COLO668 (cell line): ENCODE measurements at regions not wholly inside any gene's neighbourhood (a gene's known extent, or its start where the extent isn't known, plus 50 kb on each side); places are given as distances from the start of the nearest gene placed in this dataset.
"Not testable (repeated sequence)": the region's sequence is repeated elsewhere in the genome, so short reads cannot be mapped to it uniquely, and the experiment has no call there.

Experiments
- DNase-seq: peaks from one replicate; lab custom pipeline; 2025; ENCODE audit not compliant: unreplicated experiment; lab: John Stamatoyannopoulos, UW

- no peak for DNase-seq
Measured at GRCh38 chr1:164092603-164093353, 466.2 kb upstream of the PBX1 start.

DNA sequence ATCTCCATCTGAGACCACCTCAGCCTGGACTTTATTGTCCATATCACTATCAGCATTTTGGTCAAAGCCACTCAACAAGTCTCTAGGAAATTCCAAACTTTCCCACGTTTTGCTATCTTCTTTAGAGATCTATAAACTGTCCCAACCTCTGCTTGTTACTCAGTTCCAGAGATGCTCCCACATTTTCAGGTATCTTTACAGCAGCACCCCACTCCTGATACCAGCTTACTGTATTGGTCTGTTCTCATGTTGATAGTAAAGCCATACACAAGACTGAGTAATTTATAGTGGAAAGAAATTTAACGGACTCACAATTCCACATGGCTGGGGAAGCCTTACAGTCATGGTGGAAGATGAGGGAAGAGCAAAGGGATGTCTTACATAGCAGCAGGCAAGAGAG lies 465.4 kb upstream of the PBX1 start:
- no peak for DNase-seq

GRCh38 chr1:164101802-164102201 lies 457.2 kb upstream of the PBX1 start:
- no peak for DNase-seq

DNA sequence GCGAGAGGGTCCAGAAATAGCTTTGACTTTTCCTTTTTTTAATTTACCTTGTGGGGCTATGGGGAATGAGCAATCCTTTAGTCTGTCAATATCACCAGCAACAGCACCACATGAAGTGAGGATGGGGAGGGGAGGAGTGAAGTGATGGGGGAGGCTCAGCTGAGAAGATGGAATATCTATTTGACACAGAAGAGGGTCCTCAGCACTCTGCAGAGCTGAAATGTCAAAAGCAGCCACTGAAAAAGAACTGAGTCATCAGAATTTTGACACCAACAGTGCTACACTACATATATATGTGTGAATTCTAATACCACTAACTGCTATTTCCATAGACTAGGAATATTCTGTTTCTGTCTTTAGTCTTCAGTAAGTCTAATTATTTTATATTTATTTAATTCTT lies 427.0 kb upstream of the PBX1 start:
- no peak for DNase-seq

DNA sequence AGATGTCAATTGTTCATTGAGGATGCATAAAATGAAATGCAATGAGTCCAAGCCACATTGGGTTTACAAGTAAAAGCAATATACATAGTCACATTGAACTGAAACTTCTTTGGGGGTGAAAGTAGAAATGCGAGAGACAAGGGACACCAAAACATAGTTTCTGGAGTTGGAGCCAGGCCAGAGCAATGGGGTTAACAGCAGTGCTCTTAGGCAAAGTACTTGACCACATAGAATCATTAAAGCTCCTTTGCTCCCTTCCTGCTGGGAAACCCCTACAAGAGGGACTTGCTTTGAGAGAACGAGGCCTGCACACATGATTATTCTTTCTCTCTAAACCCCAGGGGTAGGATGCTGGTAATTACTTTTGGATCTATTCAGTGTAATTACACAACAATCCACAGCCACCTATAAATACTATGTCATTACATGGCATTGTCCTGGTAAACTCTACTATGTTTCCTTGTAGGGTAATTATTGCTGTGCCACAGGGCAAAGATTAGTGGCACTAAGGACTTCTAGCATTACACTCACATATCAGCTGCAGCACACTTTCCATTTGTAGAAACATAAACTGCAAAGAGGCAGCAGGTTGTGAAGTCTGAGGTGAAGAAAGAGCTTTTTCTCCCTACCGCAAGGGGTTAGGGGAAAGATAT lies 421.6 kb upstream of the PBX1 start:
- no peak for DNase-seq

DNA sequence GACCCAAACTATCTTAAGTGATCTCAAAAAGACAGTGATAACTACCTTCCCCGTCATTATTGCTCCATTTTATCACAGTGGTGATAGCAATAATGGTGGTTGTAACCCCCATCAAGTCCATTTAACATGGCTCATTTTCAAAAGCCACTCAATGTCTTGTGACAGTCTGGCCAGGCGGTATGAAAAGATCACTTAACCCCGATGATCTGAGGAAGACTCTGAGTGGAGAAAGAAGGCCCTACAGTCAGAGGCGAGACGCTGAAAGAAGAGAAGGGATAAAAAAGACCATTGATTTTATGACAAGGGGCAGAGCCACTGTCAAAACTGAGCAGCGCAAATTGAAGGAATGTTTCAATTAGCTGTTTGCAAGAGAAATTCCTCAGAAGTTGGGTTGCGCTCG lies 417.2 kb upstream of the PBX1 start:
- DNase-seq = no peak

GRCh38 chr1:164154622-164155021 lies 404.4 kb upstream of the PBX1 start:
- no peak for DNase-seq

DNA sequence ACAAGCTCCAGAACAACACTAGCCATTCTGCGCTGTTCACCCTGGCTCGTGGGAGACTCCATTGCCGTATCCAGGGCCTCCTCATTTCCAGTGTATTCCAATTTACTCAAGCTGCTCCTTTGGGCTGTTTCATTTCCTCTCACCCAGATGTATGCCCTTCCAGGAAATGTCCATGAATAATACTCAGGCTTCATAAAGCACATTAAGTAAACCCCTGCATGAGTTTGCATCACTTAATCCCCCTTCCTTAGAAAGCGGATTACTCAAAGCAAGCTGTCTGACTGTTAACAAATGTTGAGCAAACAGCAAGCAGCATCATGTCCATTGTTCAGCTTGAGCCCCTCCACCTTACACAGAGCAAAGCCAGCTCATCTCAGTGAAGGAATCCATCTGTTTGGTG lies 403.6 kb upstream of the PBX1 start:
- DNase-seq = no peak

DNA sequence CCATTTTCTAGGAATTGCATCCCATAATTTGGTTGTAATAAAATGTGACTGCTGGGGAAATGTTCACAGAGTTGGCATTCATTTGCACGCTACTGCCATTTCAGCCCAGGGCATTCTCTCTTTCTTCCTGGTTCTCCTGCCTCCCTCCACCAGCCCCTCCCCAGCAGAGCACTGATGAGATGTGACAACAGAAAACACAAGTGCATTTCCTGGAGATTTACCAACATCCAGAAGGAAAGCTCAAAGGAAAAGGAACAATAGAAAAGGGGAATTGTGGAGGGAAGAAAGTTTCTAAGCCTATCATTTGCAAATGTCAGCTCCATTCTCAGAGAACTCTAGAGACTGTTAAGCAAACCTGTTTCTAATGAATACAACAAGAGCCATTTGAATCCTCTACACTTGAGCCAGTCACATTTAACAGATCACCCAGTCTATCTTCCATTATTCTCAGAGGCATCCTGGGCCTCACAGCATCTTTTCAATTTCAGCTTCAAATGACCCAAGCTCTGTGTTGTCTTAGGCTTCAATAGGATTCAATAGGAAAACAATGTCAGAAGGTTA lies 395.6 kb upstream of the PBX1 start:
- no peak for DNase-seq

- DNase-seq = no peak
Measured at GRCh38 chr1:164165466-164165865, 393.5 kb upstream of the PBX1 start.

DNA sequence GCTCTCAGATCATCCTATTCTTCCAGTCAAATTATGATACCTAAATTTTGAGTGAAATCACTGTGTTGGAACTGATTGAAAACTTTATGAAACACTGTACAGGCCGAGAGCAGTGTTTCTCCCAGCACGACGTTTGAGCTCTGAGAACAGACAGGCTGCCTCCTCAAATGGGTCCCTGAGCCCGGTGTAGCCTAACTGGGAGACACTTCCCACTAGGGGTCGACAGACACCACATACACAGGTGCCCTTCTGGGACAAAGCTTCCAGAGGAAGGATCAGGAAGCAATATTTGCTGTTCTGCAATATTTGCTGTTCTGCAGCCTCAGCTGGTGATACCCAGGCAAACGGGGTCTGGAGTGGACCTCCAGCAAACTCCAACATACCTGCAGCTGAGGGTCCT lies 392.5 kb upstream of the PBX1 start:
- DNase-seq = not testable (repeated sequence)

- DNase-seq = no peak
Measured at GRCh38 chr1:164177118-164177517, 381.9 kb upstream of the PBX1 start.

GRCh38 chr1:164180824-164181223 lies 378.2 kb upstream of the PBX1 start:
- DNase-seq = no peak

GRCh38 chr1:164183854-164184635 lies 374.9 kb upstream of the PBX1 start:
- no peak for DNase-seq

DNA sequence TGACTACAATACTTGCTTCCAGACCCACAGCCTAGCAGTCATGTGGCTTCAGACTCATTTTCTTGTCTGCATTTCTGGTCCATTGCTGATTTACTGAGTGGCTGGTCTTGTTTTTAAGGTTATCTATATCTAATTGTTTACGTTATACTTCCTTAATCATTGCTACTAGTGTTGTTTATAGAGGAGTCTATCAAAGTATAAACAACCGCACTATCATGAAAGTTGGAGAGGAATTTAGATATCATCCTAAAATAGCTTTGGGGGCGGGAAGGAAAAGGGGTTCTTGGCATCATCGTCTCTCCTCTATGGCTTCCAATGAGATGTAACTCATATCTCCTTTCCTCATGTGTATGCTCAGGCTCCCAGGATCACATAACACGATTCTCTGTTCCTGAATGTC lies 372.1 kb upstream of the PBX1 start:
- DNase-seq = no peak

- DNase-seq = peak; percentile 21
Measured at GRCh38 chr1:164188497-164188896, 370.5 kb upstream of the PBX1 start.

GRCh38 chr1:164191191-164191590 lies 367.8 kb upstream of the PBX1 start:
- no peak for DNase-seq

DNA sequence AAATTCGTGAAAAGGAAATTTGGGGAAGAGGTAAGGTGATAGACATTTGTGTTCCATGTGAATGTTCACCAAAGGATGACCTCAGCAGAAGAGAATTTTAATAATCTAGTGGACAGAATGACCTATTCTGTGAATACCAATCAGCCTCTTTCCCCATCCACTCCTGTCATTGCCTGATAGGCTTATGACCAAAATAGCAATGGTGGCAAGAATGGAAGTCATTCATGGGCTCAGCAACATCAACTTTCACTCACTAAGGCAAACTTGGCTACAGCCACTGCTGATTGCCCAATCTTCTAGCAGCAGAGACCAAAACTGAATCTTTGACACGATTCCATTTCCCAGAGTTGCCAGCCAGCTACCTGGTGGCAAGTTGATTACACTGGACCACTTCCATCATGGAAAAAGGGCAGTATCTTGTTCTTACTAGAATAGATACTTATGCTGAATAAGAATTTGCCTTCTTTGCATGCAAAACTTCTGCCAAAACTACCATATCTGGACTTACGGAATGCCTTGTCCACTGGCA lies 348.7 kb upstream of the PBX1 start:
- DNase-seq = no peak

- DNase-seq = no peak
Measured at GRCh38 chr1:164223378-164223777, 335.6 kb upstream of the PBX1 start.

DNA sequence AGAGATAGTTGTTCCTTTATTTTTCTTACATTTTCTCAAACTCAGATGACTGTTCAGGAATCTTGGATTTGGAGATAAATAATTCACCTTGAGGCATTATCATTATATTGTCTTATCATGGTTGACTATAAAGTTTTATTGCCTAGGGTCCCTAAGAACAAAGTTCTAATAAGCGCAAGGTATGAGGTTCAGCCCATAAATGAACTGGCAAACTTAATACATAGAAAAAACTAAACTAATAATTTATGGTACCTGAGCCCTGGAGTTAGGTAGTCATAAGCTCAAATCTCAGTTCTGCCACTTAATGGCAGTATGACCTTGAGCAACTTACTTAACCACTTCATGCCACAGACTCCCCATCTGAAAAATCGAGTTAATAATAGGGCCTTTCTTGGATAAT lies 334.0 kb upstream of the PBX1 start:
- no peak for DNase-seq

GRCh38 chr1:164226977-164227376 lies 332.0 kb upstream of the PBX1 start:
- no peak for DNase-seq

- no peak for DNase-seq
Measured at GRCh38 chr1:164228928-164229327, 330.1 kb upstream of the PBX1 start.
